Calu3 (cell line): ENCODE measurements at regions not wholly inside any gene's neighbourhood (a gene's known extent, or its start where the extent isn't known, plus 50 kb on each side); places are given as distances from the start of the nearest gene placed in this dataset.

Source experiments
- BruUV-seq: library from RNA; stranded (reverse); fragments of 400-500 nt; replicated peaks from 2 replicates; lab custom pipeline; 2021; lab: Mats Ljungman, UMichigan
- CTCF ChIA-PET: fragments of 300-600 bp; sonication (Branson Sonifier 250); formaldehyde crosslinking; loops from one replicate; lab custom pipeline; 2022; ENCODE audit warnings: antibody characterized with exemption; lab: Charles Lee
- DNase-seq: peaks from one replicate; pipeline ENCODE4 v3.0.0; 2022
- H3K27ac Mint-ChIP-seq: one replicate; pipeline ENCODE4 v1.8.0; 2022; ENCODE audit warnings: mixed read lengths; ENCODE audit not compliant: unreplicated experiment
- H3K27me3 Mint-ChIP-seq: one replicate; pipeline ENCODE4 v1.8.0; 2022; ENCODE audit warnings: mixed read lengths; ENCODE audit not compliant: unreplicated experiment
- H3K36me3 Mint-ChIP-seq: one replicate; pipeline ENCODE4 v1.8.0; 2022; ENCODE audit warnings: mild to moderate bottlenecking, moderate library complexity, mixed read lengths; ENCODE audit not compliant: insufficient read depth, unreplicated experiment
- H3K4me1 Mint-ChIP-seq: one replicate; pipeline ENCODE4 v1.8.0; 2022; ENCODE audit warnings: mild to moderate bottlenecking, low read depth, mixed read lengths; ENCODE audit not compliant: unreplicated experiment
- H3K4me3 Mint-ChIP-seq: one replicate; pipeline ENCODE4 v1.8.0; 2022; ENCODE audit warnings: mild to moderate bottlenecking, low read depth, moderate library complexity, mixed read lengths; ENCODE audit not compliant: unreplicated experiment
- H3K9me3 Mint-ChIP-seq: one replicate; pipeline ENCODE4 v1.8.0; 2022; ENCODE audit warnings: low read depth, mixed read lengths; ENCODE audit not compliant: unreplicated experiment
- intact Hi-C: fragments of 100-400 bp; cut with micrococcal nuclease; formaldehyde crosslinking; loops from one replicate; pipeline ENCODE4 v1.10.0; 2022; ENCODE audit not compliant: unreplicated experiment
- TF ChIP-seq, protein P1 (sequence below): fragments of 200-600 bp; IDR thresholded peaks from one replicate; pipeline ENCODE4 v1.8.0; 2022; ENCODE audit warnings: antibody characterized with exemption; ENCODE audit not compliant: unreplicated experiment

DNA sequence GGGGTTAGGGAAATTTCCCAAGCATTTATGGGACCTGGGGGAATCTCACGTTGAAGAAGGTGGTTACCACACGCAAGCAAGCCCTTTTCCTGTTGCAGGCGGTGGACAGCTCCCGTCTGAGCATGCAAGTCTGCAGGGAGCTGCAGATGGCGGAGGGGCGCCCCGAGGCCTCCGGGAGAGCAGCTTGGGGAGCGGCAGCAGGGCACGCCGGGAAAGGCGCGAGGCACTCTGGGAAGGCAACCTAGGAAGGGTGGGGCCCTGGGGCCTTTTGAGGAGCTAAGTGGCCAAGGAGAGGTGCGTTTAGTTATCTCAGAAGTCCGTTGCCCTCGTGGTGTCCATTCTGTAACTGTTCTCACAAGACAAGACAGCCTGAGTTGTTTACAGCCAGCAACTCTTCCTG, 57.0 kb upstream of the SLC25A4 start:
- Mint-ChIP-seq H3K9me3 (no peaks in the 10 kb centered on the region), H3K27ac (no peak overlapping the region), H3K4me1 (peaks cover 8% of the 10 kb centered on the region), H3K27me3 (no peaks in the 10 kb centered on the region), H3K36me3 (no peaks in the 10 kb centered on the region), H3K4me3 (no peak overlapping the region)
- BruUV-seq: no TSS peak
- TF ChIP-seq, protein P1, sequence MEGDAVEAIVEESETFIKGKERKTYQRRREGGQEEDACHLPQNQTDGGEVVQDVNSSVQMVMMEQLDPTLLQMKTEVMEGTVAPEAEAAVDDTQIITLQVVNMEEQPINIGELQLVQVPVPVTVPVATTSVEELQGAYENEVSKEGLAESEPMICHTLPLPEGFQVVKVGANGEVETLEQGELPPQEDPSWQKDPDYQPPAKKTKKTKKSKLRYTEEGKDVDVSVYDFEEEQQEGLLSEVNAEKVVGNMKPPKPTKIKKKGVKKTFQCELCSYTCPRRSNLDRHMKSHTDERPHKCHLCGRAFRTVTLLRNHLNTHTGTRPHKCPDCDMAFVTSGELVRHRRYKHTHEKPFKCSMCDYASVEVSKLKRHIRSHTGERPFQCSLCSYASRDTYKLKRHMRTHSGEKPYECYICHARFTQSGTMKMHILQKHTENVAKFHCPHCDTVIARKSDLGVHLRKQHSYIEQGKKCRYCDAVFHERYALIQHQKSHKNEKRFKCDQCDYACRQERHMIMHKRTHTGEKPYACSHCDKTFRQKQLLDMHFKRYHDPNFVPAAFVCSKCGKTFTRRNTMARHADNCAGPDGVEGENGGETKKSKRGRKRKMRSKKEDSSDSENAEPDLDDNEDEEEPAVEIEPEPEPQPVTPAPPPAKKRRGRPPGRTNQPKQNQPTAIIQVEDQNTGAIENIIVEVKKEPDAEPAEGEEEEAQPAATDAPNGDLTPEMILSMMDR: no peak
- DNase-seq: no peak
- CTCF ChIA-PET: no interaction called here
- intact Hi-C loops: no loop called here

GRCh38 chr4:185088899-185089298, 54.2 kb upstream of the SLC25A4 start:
- CTCF ChIA-PET: no interaction called here
- Mint-ChIP-seq H3K4me3 (no peak overlapping the region), H3K9me3 (no peaks in the 10 kb centered on the region), H3K27ac (no peak overlapping the region), H3K27me3 (no peaks in the 10 kb centered on the region), H3K4me1 (no peaks in the 10 kb centered on the region), H3K36me3 (no peaks in the 10 kb centered on the region)
- intact Hi-C loops: no loop called here
- BruUV-seq: no TSS peak
- TF ChIP-seq, protein P1: no peak
- no peak for DNase-seq

DNA sequence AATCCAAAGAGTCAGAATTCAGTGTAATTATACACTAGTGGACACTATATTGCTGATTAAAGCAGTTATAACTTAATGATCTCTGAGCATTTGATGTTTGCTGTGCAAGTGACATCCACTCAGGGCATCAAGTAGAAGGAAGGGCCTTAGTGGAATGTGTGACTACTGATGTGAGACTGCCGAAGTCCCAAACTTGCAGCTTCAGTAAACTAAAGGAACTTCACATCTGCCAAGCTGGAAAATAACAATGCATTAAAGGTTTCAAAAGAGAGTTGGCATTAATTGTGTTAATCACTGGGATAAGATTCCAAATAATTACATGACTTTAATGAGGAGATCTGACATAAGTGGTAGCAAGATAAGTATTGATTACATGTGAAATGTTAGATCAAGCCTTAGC, 52.5 kb upstream of the SLC25A4 start:
- no peaks in the 10 kb centered on the region for H3K9me3 Mint-ChIP-seq
- BruUV-seq: no TSS peak
- CTCF ChIA-PET: no interaction called here
- H3K36me3 Mint-ChIP-seq: no peaks in the 10 kb centered on the region
- no peaks in the 10 kb centered on the region for H3K4me1 Mint-ChIP-seq
- no peak overlapping the region for H3K4me3 Mint-ChIP-seq
- H3K27ac Mint-ChIP-seq: no peak overlapping the region
- intact Hi-C loops: no loop called here
- DNase-seq: no peak
- H3K27me3 Mint-ChIP-seq: no peaks in the 10 kb centered on the region
- TF ChIP-seq, protein P1: no peak

GRCh38 chr4:185092535-185093197, 50.4 kb upstream of the SLC25A4 start:
- H3K9me3 Mint-ChIP-seq: no peaks in the 10 kb centered on the region
- BruUV-seq: no TSS peak
- H3K27ac Mint-ChIP-seq: no peak overlapping the region
- no peaks in the 10 kb centered on the region for H3K27me3 Mint-ChIP-seq
- H3K4me3 Mint-ChIP-seq: no peak overlapping the region
- TF ChIP-seq, protein P1: no peak
- DNase-seq: no peak
- intact Hi-C loops: no loop called here
- CTCF ChIA-PET: no interaction called here
- H3K4me1 Mint-ChIP-seq: no peaks in the 10 kb centered on the region
- no peaks in the 10 kb centered on the region for H3K36me3 Mint-ChIP-seq
